Heart left ventricle (tissue), 13 donors: ENCODE measurements at regions not wholly inside any gene's neighbourhood (a gene's known extent, or its start where the extent isn't known, plus 50 kb on each side); places are given as distances from the start of the nearest gene placed in this dataset.

Source experiments
- POLR2A ChIP-seq, 2 donors: fragments of 450-650 bp; IDR thresholded peaks; one replicate each; pipeline ENCODE4 v1.6.1; 2017; ENCODE audit warnings: antibody characterized with exemption in 2 of 2, mild to moderate bottlenecking in 2 of 2, moderate library complexity in 2 of 2
- TF ChIP-seq, protein P1 (sequence below), 12 donors: fragments of 200-600 bp; sonication (generic) in 4 of 12; IDR thresholded peaks; one replicate each; pipeline versions ENCODE4 v1.5.0 to v1.8.0; 2018 to 2022; ENCODE audit warnings: antibody characterized with exemption in 12 of 12, mild to moderate bottlenecking in 5 of 12
- donor health status: ischemic (EF 13 %, LVEDD 7.1; RV severe dilation, severe dysfunction).
- donor health status: DM: no; HTN: yes; CAD: no.
- donor health status: DM: no; HTN: no; CAD: no.
- donor health status: ischemic (EF 25% LVEDD 6.9; RV normal size, moderate dysfunction).
- donor health status: ischemic (EF 25% LVEDD 5.7; RV mildly dilated, moderate dysfunction).
- donor health status: ischemic (EF 35%, LVEDD 5.7; RV mildly dilated, moderate dysfunction).
- donor health status: nonischemic (EF 11% LVEDD 7.7; RV severe dilation, severe dysfunction).
- donor health status: DM: yes; HTN: yes; CAD: no.
- donor health status: PGD.
- donor health status: ischemic (EF 29% LVEDD 5.4; RV normal size, mild dysfunction).
- donor health status: nonischemic (EF 23%, LVEDD 6.1; RV moderate dilation, normal function).

DNA sequence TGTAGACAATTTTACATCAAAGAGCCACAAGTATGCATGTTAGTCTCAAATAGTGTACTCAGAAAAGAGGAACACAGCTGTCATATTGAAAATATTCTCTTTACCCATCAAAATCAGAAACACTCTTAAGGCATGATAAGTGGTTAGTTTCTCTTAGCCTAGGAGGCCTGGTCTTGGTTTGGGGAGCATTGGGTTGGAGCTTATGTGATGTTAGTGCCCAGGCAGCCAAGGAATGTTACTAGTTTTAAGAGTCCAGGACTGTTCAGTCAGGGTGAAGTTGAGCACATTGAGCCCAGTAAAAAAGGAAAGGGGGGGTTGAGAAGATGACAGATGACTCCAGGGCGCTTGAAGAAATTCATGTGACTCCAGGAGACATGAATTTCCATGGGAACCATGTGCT, 340.6 kb downstream of the HRH4 start:
- TF ChIP-seq, protein P1, sequence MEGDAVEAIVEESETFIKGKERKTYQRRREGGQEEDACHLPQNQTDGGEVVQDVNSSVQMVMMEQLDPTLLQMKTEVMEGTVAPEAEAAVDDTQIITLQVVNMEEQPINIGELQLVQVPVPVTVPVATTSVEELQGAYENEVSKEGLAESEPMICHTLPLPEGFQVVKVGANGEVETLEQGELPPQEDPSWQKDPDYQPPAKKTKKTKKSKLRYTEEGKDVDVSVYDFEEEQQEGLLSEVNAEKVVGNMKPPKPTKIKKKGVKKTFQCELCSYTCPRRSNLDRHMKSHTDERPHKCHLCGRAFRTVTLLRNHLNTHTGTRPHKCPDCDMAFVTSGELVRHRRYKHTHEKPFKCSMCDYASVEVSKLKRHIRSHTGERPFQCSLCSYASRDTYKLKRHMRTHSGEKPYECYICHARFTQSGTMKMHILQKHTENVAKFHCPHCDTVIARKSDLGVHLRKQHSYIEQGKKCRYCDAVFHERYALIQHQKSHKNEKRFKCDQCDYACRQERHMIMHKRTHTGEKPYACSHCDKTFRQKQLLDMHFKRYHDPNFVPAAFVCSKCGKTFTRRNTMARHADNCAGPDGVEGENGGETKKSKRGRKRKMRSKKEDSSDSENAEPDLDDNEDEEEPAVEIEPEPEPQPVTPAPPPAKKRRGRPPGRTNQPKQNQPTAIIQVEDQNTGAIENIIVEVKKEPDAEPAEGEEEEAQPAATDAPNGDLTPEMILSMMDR (IDR thresholded peaks at IDR 0.05), result no peak
- TF ChIP-seq POLR2A (IDR thresholded peaks at IDR 0.05), result no peak
